ENCODE measurements at regions not wholly inside any gene's neighbourhood (a gene's known extent, or its start where the extent isn't known, plus 50 kb on each side); places are given as distances from the start of the nearest gene placed in this dataset.

- TF ChIP-seq CTCF (conservative IDR thresholded peaks at IDR 0.05; ENCODE audit: low read depth, low read length): no peak
- no peak overlapping the region for H3K4me3 ChIP-seq (ENCODE audit: low read depth, low read length)
- no peak for DNase-seq (ENCODE audit: low read depth)
These were observed 1388.0 kb upstream of the TENM3 start for GRCh38 chr4:180855184-180855583.

- TF ChIP-seq CTCF (conservative IDR thresholded peaks at IDR 0.05; ENCODE audit: low read depth, low read length): no peak
- no peak for DNase-seq (ENCODE audit: low read depth)
- no peak overlapping the region for H3K4me3 ChIP-seq (ENCODE audit: low read depth, low read length)
These were observed 1383.0 kb upstream of the TENM3 start for GRCh38 chr4:180860089-180860720.

GRCh38 chr4:180861651-180862050, 1381.6 kb upstream of the TENM3 start:
- TF ChIP-seq CTCF (conservative IDR thresholded peaks at IDR 0.05; ENCODE audit: low read depth, low read length): no peak
- DNase-seq (ENCODE audit: low read depth): no peak
- no peak overlapping the region for H3K4me3 ChIP-seq (ENCODE audit: low read depth, low read length)

- DNase-seq (ENCODE audit: low read depth): no peak
- TF ChIP-seq CTCF (conservative IDR thresholded peaks at IDR 0.05; ENCODE audit: low read depth, low read length): no peak
- no peak overlapping the region for H3K4me3 ChIP-seq (ENCODE audit: low read depth, low read length)
These were observed 1376.1 kb upstream of the TENM3 start for GRCh38 chr4:180866933-180867643.

GRCh38 chr4:180870623-180871022, 1372.6 kb upstream of the TENM3 start:
- TF ChIP-seq CTCF (conservative IDR thresholded peaks at IDR 0.05; ENCODE audit: low read depth, low read length): no peak
- no peak for DNase-seq (ENCODE audit: low read depth)
- H3K4me3 ChIP-seq (ENCODE audit: low read depth, low read length): no peak overlapping the region

GRCh38 chr4:180898305-180898704, 1344.9 kb upstream of the TENM3 start:
- no peak for DNase-seq (ENCODE audit: low read depth)
- TF ChIP-seq CTCF (conservative IDR thresholded peaks at IDR 0.05; ENCODE audit: low read depth, low read length): no peak
- H3K4me3 ChIP-seq (ENCODE audit: low read depth, low read length): no peak overlapping the region

- no peak for DNase-seq (ENCODE audit: low read depth)
- no peak overlapping the region for H3K4me3 ChIP-seq (ENCODE audit: low read depth, low read length)
- TF ChIP-seq CTCF (conservative IDR thresholded peaks at IDR 0.05; ENCODE audit: low read depth, low read length): no peak
These were observed 1342.4 kb upstream of the TENM3 start for GRCh38 chr4:180900781-180901180.

All from epithelial cell of proximal tubule (primary cell).